Glutamatergic neuron (in vitro differentiated cells): ENCODE measurements at regions not wholly inside any gene's neighbourhood (a gene's known extent, or its start where the extent isn't known, plus 50 kb on each side); places are given as distances from the start of the nearest gene placed in this dataset.

Experiments used
- DNase-seq: peaks from one replicate; pipeline ENCODE4 v3.0.0; 2022
- H3K27ac Mint-ChIP-seq: one replicate; pipeline ENCODE4 v1.8.0; 2020; ENCODE audit warnings: mild to moderate bottlenecking, mixed read lengths, inconsistent platforms; ENCODE audit not compliant: unreplicated experiment
- H3K27me3 Mint-ChIP-seq: one replicate; pipeline ENCODE4 v1.8.0; 2020; ENCODE audit warnings: mild to moderate bottlenecking, moderate library complexity, mixed read lengths, inconsistent platforms; ENCODE audit not compliant: unreplicated experiment
- H3K36me3 Mint-ChIP-seq: one replicate; pipeline ENCODE4 v1.8.0; 2020; ENCODE audit warnings: mild to moderate bottlenecking, mixed read lengths, inconsistent platforms; ENCODE audit not compliant: unreplicated experiment
- H3K4me1 Mint-ChIP-seq: one replicate; pipeline ENCODE4 v1.8.0; 2020; ENCODE audit warnings: mild to moderate bottlenecking, low read depth, mixed read lengths, inconsistent platforms; ENCODE audit not compliant: unreplicated experiment
- H3K4me3 Mint-ChIP-seq: one replicate; pipeline ENCODE4 v1.8.0; 2020; ENCODE audit warnings: mild to moderate bottlenecking, mixed read lengths, inconsistent platforms; ENCODE audit not compliant: unreplicated experiment
- H3K9me3 Mint-ChIP-seq: one replicate; pipeline ENCODE4 v1.8.0; 2020; ENCODE audit warnings: mild to moderate bottlenecking, moderate library complexity, mixed read lengths, inconsistent platforms; ENCODE audit not compliant: unreplicated experiment
- TF ChIP-seq, protein P1 (sequence below): fragments of 200-600 bp; sonication (generic); IDR thresholded peaks from one replicate; pipeline ENCODE4 v1.5.0; 2021; ENCODE audit not compliant: partially characterized antibody, unreplicated experiment

DNA sequence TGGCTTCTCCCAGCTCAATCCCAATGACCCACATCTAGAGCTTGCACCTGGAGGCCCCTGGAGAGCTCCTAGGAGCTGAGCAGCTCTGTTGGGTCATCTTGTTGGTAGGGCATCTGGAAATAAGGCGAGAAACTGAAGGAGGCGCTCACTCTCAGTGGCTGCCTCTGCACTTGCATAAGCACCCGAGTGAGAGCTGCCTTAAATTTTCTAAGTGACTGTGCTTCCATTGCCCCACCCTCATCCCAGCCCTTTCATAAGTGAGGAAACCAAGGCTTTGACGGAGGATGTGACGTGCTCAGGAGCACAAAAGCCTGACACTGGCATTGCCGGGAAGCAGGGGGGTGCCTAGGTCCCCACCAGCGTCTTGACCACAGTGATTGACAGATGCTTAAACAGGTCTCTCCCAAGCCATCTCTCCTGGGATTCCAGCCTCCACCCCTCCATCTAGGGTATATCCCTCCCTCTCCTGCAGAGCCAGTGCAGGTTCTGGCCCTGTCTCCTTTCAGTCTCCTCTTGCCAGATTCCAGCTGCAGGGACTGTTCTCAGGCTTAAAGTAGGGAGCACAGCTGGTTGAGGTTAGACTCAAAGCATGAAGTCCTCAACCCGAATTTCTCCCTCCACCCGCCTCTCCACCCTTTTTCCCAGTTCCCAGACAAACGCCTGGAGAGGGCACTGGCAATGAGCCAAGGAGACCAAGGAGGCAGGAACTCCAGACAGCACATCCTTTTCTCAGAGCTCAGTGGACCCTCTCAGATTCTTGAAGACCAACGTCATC, 113.7 kb downstream of the IRX5 start:
- Mint-ChIP-seq H3K9me3 (no peaks in the 10 kb centered on the region), H3K27ac (no peak overlapping the region), H3K36me3 (no peaks in the 10 kb centered on the region), H3K27me3 (peaks cover 19% of the 10 kb centered on the region), H3K4me1 (no peaks in the 10 kb centered on the region), H3K4me3 (no peak overlapping the region)
- DNase-seq = no peak
- TF ChIP-seq, protein P1, sequence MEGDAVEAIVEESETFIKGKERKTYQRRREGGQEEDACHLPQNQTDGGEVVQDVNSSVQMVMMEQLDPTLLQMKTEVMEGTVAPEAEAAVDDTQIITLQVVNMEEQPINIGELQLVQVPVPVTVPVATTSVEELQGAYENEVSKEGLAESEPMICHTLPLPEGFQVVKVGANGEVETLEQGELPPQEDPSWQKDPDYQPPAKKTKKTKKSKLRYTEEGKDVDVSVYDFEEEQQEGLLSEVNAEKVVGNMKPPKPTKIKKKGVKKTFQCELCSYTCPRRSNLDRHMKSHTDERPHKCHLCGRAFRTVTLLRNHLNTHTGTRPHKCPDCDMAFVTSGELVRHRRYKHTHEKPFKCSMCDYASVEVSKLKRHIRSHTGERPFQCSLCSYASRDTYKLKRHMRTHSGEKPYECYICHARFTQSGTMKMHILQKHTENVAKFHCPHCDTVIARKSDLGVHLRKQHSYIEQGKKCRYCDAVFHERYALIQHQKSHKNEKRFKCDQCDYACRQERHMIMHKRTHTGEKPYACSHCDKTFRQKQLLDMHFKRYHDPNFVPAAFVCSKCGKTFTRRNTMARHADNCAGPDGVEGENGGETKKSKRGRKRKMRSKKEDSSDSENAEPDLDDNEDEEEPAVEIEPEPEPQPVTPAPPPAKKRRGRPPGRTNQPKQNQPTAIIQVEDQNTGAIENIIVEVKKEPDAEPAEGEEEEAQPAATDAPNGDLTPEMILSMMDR = no peak

DNA sequence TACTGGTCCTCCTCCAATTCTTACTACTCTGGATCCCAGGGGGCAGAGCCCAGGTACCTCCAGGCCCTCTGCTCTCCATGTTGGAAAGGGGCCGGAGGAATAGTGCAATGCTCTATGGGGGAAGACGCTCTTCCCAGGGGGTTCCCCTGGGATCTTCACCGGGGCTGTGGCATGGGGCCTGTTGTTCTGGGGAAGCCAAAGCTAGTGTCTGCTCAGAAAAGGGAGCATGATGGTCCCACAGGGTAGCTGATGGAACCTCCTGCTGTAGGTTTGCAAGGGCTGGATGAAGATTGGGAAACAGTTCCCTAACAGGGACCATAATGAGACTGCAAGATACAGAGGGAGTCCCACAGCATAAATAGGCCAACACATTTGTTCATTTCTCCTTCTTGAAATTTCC, 114.7 kb downstream of the IRX5 start:
- Mint-ChIP-seq H3K4me1 (no peaks in the 10 kb centered on the region), H3K36me3 (no peaks in the 10 kb centered on the region), H3K27ac (no peak overlapping the region), H3K27me3 (peaks cover 19% of the 10 kb centered on the region), H3K9me3 (no peaks in the 10 kb centered on the region), H3K4me3 (no peak overlapping the region)
- no peak for DNase-seq
- TF ChIP-seq, protein P1 = no peak

DNA sequence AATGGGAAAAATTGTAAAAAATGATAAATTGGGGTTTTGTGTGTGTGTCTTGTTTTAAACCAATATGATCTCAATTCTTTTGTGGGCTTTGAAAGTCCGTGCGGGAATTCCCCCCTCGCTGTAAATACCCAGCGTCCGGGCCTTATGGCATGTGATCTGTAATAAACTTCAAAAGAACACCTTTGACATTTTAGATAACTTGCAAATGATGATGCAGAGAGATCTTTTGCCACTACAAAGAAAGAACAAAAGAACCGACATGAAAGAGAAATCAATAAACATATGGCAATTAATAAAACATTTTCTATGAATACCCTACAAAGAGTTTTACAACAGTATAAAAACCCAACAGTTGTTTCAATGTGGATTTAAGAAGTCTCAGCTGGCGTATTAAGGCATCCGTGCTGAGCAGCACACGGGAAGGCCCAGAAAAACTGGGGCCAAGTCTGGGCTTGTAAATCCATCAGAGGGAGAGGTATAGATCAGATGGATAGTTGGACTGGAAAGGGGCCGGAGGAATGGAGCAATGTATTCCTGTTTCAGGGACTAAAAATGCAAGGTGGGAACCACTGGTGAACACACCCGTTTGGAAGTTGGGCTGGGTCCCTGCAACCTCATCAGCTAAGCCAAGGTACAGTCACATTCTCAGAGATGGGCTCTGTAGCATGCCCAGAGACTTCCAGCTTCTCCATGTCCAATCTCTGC, 115.2 kb downstream of the IRX5 start:
- Mint-ChIP-seq H3K4me3 (no peak overlapping the region), H3K36me3 (no peaks in the 10 kb centered on the region), H3K4me1 (no peaks in the 10 kb centered on the region), H3K9me3 (no peaks in the 10 kb centered on the region), H3K27ac (no peak overlapping the region), H3K27me3 (peaks cover 19% of the 10 kb centered on the region)
- TF ChIP-seq, protein P1 = no peak
- no peak for DNase-seq

DNA sequence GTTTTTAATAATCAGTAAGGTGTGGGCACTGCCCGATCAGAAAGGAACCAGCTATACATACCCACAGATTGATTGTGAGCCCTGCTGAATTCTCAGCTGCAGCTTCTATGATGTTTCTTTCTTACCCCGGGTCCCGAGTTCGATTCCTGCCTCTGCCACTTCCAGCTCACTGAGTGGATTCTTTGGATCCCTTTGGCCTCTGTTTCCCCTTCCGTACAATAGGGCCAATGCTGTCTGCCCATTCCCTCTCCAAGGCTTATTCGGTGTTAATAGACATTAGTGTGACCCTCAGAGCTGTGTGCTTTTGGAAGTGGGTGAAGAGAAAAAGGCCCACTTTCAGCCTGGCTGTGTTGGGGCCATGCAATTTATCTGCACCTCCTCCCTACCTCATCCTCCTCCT, 115.8 kb downstream of the IRX5 start:
- TF ChIP-seq, protein P1 = no peak
- H3K9me3 Mint-ChIP-seq = no peaks in the 10 kb centered on the region
- no peak for DNase-seq
- no peak overlapping the region for H3K4me3 Mint-ChIP-seq
- no peaks in the 10 kb centered on the region for H3K36me3 Mint-ChIP-seq
- no peak overlapping the region for H3K27ac Mint-ChIP-seq
- H3K27me3 Mint-ChIP-seq = peaks cover 19% of the 10 kb centered on the region
- H3K4me1 Mint-ChIP-seq = no peaks in the 10 kb centered on the region

DNA sequence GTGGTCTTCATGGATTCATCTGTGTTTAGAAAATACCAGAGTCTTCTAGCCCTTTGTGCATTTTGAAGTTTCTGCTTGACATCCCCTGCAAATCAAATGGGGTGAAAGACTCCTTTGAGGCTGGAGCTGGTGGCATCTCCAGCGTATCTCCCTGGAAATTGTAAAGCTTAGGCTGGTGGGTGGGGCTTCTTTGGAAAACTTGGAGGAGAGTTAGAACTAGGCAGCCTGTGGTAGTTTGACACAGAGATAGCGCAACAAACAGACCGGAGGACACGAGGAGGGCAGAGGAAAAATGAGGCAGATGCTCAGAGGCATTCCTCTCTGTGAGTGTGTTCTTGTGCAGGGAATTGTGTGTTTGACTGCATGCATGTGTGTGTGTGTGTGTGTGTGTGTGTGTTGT, 116.3 kb downstream of the IRX5 start:
- peaks cover 19% of the 10 kb centered on the region for H3K27me3 Mint-ChIP-seq
- TF ChIP-seq, protein P1 = no peak
- no peak overlapping the region for H3K4me3 Mint-ChIP-seq
- no peak overlapping the region for H3K27ac Mint-ChIP-seq
- no peaks in the 10 kb centered on the region for H3K9me3 Mint-ChIP-seq
- no peaks in the 10 kb centered on the region for H3K36me3 Mint-ChIP-seq
- no peaks in the 10 kb centered on the region for H3K4me1 Mint-ChIP-seq
- no peak for DNase-seq
